HG02763 (cell line): ENCODE measurements at regions not wholly inside any gene's neighbourhood (a gene's known extent, or its start where the extent isn't known, plus 50 kb on each side); places are given as distances from the start of the nearest gene placed in this dataset.

Experiments
- ATAC-seq: cut with Tn5 transposase; IDR thresholded peaks from one replicate; pipeline ENCODE4 v1.9.1; 2021; ENCODE audit warnings: mild to moderate bottlenecking, moderate library complexity; ENCODE audit not compliant: unreplicated experiment

GRCh38 chr4:62288808-62289541, 1088.8 kb downstream of the ADGRL3 start:
- ATAC-seq: no peak

GRCh38 chr4:62285026-62285425, 1084.9 kb downstream of the ADGRL3 start:
- no peak for ATAC-seq

- no peak for ATAC-seq
These were observed 1079.6 kb downstream of the ADGRL3 start for GRCh38 chr4:62279689-62280088.

- no peak for ATAC-seq
These were observed 1075.3 kb downstream of the ADGRL3 start for GRCh38 chr4:62275470-62275869.

GRCh38 chr4:62274782-62275181, 1074.7 kb downstream of the ADGRL3 start:
- ATAC-seq: no peak

GRCh38 chr4:62271107-62271506, 1071.0 kb downstream of the ADGRL3 start:
- ATAC-seq: no peak

GRCh38 chr4:62269918-62270317, 1069.8 kb downstream of the ADGRL3 start:
- no peak for ATAC-seq

- ATAC-seq: no peak
These were observed 1063.3 kb downstream of the ADGRL3 start for GRCh38 chr4:62263454-62263853.

- ATAC-seq: no peak
These were observed 1062.5 kb downstream of the ADGRL3 start for GRCh38 chr4:62262676-62263075.

- ATAC-seq: no peak
These were observed 1060.1 kb downstream of the ADGRL3 start for GRCh38 chr4:62260254-62260653.

GRCh38 chr4:62256479-62256878, 1056.4 kb downstream of the ADGRL3 start:
- no peak for ATAC-seq

GRCh38 chr4:62252728-62253127, 1052.6 kb downstream of the ADGRL3 start:
- no peak for ATAC-seq

- ATAC-seq: no peak
These were observed 1050.0 kb downstream of the ADGRL3 start for GRCh38 chr4:62250100-62250499.

- ATAC-seq: no peak
These were observed 1043.8 kb downstream of the ADGRL3 start for GRCh38 chr4:62243895-62244294.

- no peak for ATAC-seq
These were observed 1035.8 kb downstream of the ADGRL3 start for GRCh38 chr4:62235911-62236310.

- ATAC-seq: no peak
These were observed 1032.7 kb downstream of the ADGRL3 start for GRCh38 chr4:62232814-62233213.

GRCh38 chr4:62231994-62232393, 1031.9 kb downstream of the ADGRL3 start:
- ATAC-seq: no peak

GRCh38 chr4:62226082-62226481, 1026.0 kb downstream of the ADGRL3 start:
- ATAC-seq: no peak

GRCh38 chr4:62222121-62222520, 1022.0 kb downstream of the ADGRL3 start:
- ATAC-seq: no peak

- ATAC-seq: no peak
These were observed 1010.4 kb downstream of the ADGRL3 start for GRCh38 chr4:62210486-62210885.

GRCh38 chr4:62209757-62210485, 1009.8 kb downstream of the ADGRL3 start:
- ATAC-seq: no peak

- ATAC-seq: no peak
These were observed 1008.8 kb downstream of the ADGRL3 start for GRCh38 chr4:62208921-62209320.
